ENCODE measurements at regions not wholly inside any gene's neighbourhood (a gene's known extent, or its start where the extent isn't known, plus 50 kb on each side); places are given as distances from the start of the nearest gene placed in this dataset.

- FAIRE-seq (no peak), DNase-seq (ENCODE audit: low read depth, low spot score) (no peak)
- Histone ChIP-seq H3K27ac (ENCODE audit: insufficient read depth, low read depth, low read length) (no peak overlapping the region), H3K9me3 (replicated peaks; ENCODE audit: control insufficient read depth, insufficient read depth, low read length) (no peaks in the 10 kb centered on the region), H3K9me1 (replicated peaks; ENCODE audit: control insufficient read depth, extremely low read depth, insufficient read depth, low read length) (no peaks in the 10 kb centered on the region), H4K20me1 (replicated peaks; ENCODE audit: control insufficient read depth, extremely low read depth, insufficient read depth, low read length) (no peaks in the 10 kb centered on the region), H3K27me3 (ENCODE audit: control insufficient read depth in 2 of 2, insufficient read depth in 2 of 2, low read length in 2 of 2) (no peaks in the 10 kb centered on the region), H3K4me2 (ENCODE audit: insufficient read depth, low read length) (no peak overlapping the region), H2AFZ (ENCODE audit: low read depth, low read length) (no peak overlapping the region), H3K9ac (replicated peaks; ENCODE audit: extremely low read depth, insufficient read depth, low read length) (no peak overlapping the region), H3K4me3 (replicated peaks in 1 of 3; ENCODE audit: insufficient read depth in 1 of 3, low read depth in 1 of 3, low read length in 3 of 3) (no peak overlapping the region), H3K4me1 (ENCODE audit: control insufficient read depth, extremely low read depth, insufficient read depth, low read length) (no peaks in the 10 kb centered on the region), H3K36me3 (ENCODE audit: control insufficient read depth in 2 of 2, extremely low read depth in 1 of 2, insufficient read depth in 2 of 2, low read length in 2 of 2) (no peaks in the 10 kb centered on the region), H3K79me2 (ENCODE audit: control insufficient read depth, insufficient read depth, low read length) (no peaks in the 10 kb centered on the region)
- POLR2A ChIA-PET, result no interaction called here
- TF ChIP-seq, protein P1, sequence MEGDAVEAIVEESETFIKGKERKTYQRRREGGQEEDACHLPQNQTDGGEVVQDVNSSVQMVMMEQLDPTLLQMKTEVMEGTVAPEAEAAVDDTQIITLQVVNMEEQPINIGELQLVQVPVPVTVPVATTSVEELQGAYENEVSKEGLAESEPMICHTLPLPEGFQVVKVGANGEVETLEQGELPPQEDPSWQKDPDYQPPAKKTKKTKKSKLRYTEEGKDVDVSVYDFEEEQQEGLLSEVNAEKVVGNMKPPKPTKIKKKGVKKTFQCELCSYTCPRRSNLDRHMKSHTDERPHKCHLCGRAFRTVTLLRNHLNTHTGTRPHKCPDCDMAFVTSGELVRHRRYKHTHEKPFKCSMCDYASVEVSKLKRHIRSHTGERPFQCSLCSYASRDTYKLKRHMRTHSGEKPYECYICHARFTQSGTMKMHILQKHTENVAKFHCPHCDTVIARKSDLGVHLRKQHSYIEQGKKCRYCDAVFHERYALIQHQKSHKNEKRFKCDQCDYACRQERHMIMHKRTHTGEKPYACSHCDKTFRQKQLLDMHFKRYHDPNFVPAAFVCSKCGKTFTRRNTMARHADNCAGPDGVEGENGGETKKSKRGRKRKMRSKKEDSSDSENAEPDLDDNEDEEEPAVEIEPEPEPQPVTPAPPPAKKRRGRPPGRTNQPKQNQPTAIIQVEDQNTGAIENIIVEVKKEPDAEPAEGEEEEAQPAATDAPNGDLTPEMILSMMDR (IDR thresholded peaks at IDR 0.05; ENCODE audit: extremely low read depth in 1 of 2, insufficient read depth in 1 of 2, low read depth in 1 of 2, low read length in 2 of 2), result no peak
- no peak for TF ChIP-seq MAX (IDR thresholded peaks at IDR 0.05; ENCODE audit: insufficient read depth, insufficient read length)
- TF ChIP-seq MYC (IDR thresholded peaks at IDR 0.05; ENCODE audit: low read depth, low read length), result no peak
- no peak for TF ChIP-seq JUN (IDR thresholded peaks at IDR 0.05; ENCODE audit: borderline replicate concordance, insufficient read depth, insufficient read length, low read depth)
- TF ChIP-seq POLR2A (IDR thresholded peaks at IDR 0.05; ENCODE audit: low read depth, low read length), result no peak
- no peak for TF ChIP-seq GATA2 (IDR thresholded peaks at IDR 0.05; ENCODE audit: insufficient read depth, insufficient read length, low read depth, low read length)
- no peak for TF ChIP-seq FOS (IDR thresholded peaks at IDR 0.05; ENCODE audit: borderline replicate concordance, insufficient read depth, low read length)
- no peak for TF ChIP-seq EZH2 (IDR thresholded peaks at IDR 0.05; ENCODE audit: borderline replicate concordance, low read depth, low read length, severe bottlenecking)
- TF ChIP-seq POLR2AphosphoS5 (IDR thresholded peaks at IDR 0.05; ENCODE audit: insufficient read depth, low read depth, low read length), result no peak
- BruUV-seq (replicated peaks), result no TSS peak
- dilution Hi-C loops (cut with MboI; ENCODE audit: extremely low pct_ligation_motif_present, low sequenced_read_pairs), result no loop called here
- intact Hi-C loops (cut with micrococcal nuclease), result no loop called here
- CTCF ChIA-PET, result no interaction called here
Observed at GRCh38 chr4:79467246-79467932, 59.4 kb upstream of the GK2 start.
